Endothelial cell of umbilical vein (primary cell): ENCODE measurements at regions not wholly inside any gene's neighbourhood (a gene's known extent, or its start where the extent isn't known, plus 50 kb on each side); places are given as distances from the start of the nearest gene placed in this dataset.

ENCODE experiments used
- BruUV-seq: library from RNA; stranded (reverse); fragments of 400-500 nt; replicated peaks from 2 replicates; lab custom pipeline; 2021; lab: Mats Ljungman, UMichigan
- CTCF ChIA-PET: fragments of 300-600, 350-600 bp; sonication (Branson Sonifier 250); formaldehyde crosslinking; loops from one replicate; lab custom pipeline; 2021; ENCODE audit warnings: antibody characterized with exemption, inconsistent platforms; lab: Charles Lee
- POLR2A ChIA-PET: fragments of 300-600, 350-600 bp; sonication (Branson Sonifier 250); formaldehyde crosslinking; loops from one replicate; lab custom pipeline; 2021; ENCODE audit warnings: antibody characterized with exemption, inconsistent platforms; lab: Charles Lee
- DNase-seq: peaks from one replicate; pipeline ENCODE4 v3.0.0-alpha.2; 2011; ENCODE audit warnings: low read depth, low spot score
- FAIRE-seq: peaks from 2 replicates; lab custom pipeline; 2011; peaks lifted over from hg19 to GRCh38; lab: Jason Lieb, UNC
- H2AFZ ChIP-seq: 2 replicates; pipeline ENCODE4 v1.6.0; 2012; ENCODE audit warnings: low read depth, low read length, control low read depth, inconsistent platforms
- H3K27ac ChIP-seq: 2 replicates; pipeline ENCODE4 v1.5.1; 2011; ENCODE audit warnings: low read depth, mild to moderate bottlenecking, control low read depth, low read length, moderate library complexity; ENCODE audit not compliant: insufficient read depth
- H3K27me3 ChIP-seq, 2 experiments: 2 replicates each; pipeline versions ENCODE4 v1.6.0 to v1.6.1; 2011; ENCODE audit warnings: low read length in 2 of 2, mixed read lengths in 1 of 2; ENCODE audit not compliant: control insufficient read depth in 2 of 2, insufficient read depth in 2 of 2
- H3K36me3 ChIP-seq, 2 experiments: 2 replicates in 1 of 2; 3 replicates in 1 of 2; pipeline ENCODE4 v1.5.1; 2011; ENCODE audit warnings: low read length in 2 of 2, mild to moderate bottlenecking in 1 of 2, moderate library complexity in 1 of 2; ENCODE audit not compliant: control insufficient read depth in 2 of 2, insufficient read depth in 2 of 2; ENCODE audit errors: extremely low read depth in 1 of 2
- H3K4me1 ChIP-seq: 3 replicates; pipeline ENCODE4 v1.5.1; 2011; ENCODE audit warnings: mild to moderate bottlenecking, low read length; ENCODE audit not compliant: control insufficient read depth, insufficient read depth; ENCODE audit errors: extremely low read depth
- H3K4me2 ChIP-seq: 2 replicates; pipeline ENCODE4 v1.6.1; 2011; ENCODE audit warnings: low read length, control low read depth, mixed read lengths; ENCODE audit not compliant: insufficient read depth
- H3K4me3 ChIP-seq, 3 experiments: fragments of 200-600 bp in 1 of 3; sonication (generic), shearing (Covaris generic) in 1 of 3; replicated peaks in 1 of 3; 2 replicates each; pipeline ENCODE4 v1.5.1; 2011 to 2016; ENCODE audit warnings: control low read depth in 3 of 3, low read length in 3 of 3, mild to moderate bottlenecking in 2 of 3, inconsistent platforms in 1 of 3, low read depth in 1 of 3, moderate library complexity in 1 of 3; ENCODE audit not compliant: insufficient read depth in 1 of 3
- H3K79me2 ChIP-seq: 2 replicates; pipeline ENCODE4 v1.6.0; 2012; ENCODE audit warnings: low read length, inconsistent platforms; ENCODE audit not compliant: control insufficient read depth, insufficient read depth
- H3K9ac ChIP-seq: replicated peaks from 2 replicates; pipeline ENCODE3; 2011; ENCODE audit warnings: low read length, control low read depth; ENCODE audit not compliant: insufficient read depth; ENCODE audit errors: extremely low read depth
- H3K9me1 ChIP-seq: replicated peaks from 3 replicates; pipeline ENCODE4 v1.6.0; 2011; ENCODE audit warnings: mild to moderate bottlenecking, low read length; ENCODE audit not compliant: control insufficient read depth, insufficient read depth; ENCODE audit errors: extremely low read depth
- H3K9me3 ChIP-seq: replicated peaks from 2 replicates; pipeline ENCODE4 v1.5.1; 2012; ENCODE audit warnings: low read length, inconsistent platforms; ENCODE audit not compliant: control insufficient read depth, insufficient read depth
- H4K20me1 ChIP-seq: replicated peaks from 2 replicates; pipeline ENCODE3; 2011; ENCODE audit warnings: mild to moderate bottlenecking, low read length; ENCODE audit not compliant: control insufficient read depth, insufficient read depth; ENCODE audit errors: extremely low read depth
- CTCF ChIP-seq, 2 donors: IDR thresholded peaks; 1 replicate in 1 of 2; 2 replicates in 1 of 2; pipeline ENCODE4 v1.5.1; 2011; ENCODE audit warnings: low read length in 2 of 2, mild to moderate bottlenecking in 2 of 2, moderate library complexity in 2 of 2, control low read depth in 1 of 2, inconsistent platforms in 1 of 2, low read depth in 1 of 2; ENCODE audit not compliant: insufficient read depth in 1 of 2; ENCODE audit errors: extremely low read depth in 1 of 2
- EZH2 ChIP-seq: IDR thresholded peaks from 2 replicates; pipeline ENCODE4 v1.6.1; 2012; ENCODE audit warnings: borderline replicate concordance, low read depth, mild to moderate bottlenecking, moderate library complexity, low read length, inconsistent platforms; ENCODE audit not compliant: severe bottlenecking
- FOS ChIP-seq: IDR thresholded peaks from 2 replicates; pipeline ENCODE4 v1.6.1; 2011; ENCODE audit warnings: mild to moderate bottlenecking, low read length, moderate library complexity, borderline replicate concordance; ENCODE audit not compliant: insufficient read depth
- GATA2 ChIP-seq: IDR thresholded peaks from 2 replicates; pipeline ENCODE4 v1.7.0; 2011; ENCODE audit warnings: low read depth, mild to moderate bottlenecking, moderate library complexity, mixed read lengths, low read length; ENCODE audit not compliant: insufficient read length, insufficient read depth
- JUN ChIP-seq: IDR thresholded peaks from 2 replicates; pipeline ENCODE4 v1.6.1; 2011; ENCODE audit warnings: borderline replicate concordance, low read depth; ENCODE audit not compliant: insufficient read length, insufficient read depth
- MAX ChIP-seq: IDR thresholded peaks from 2 replicates; pipeline ENCODE4 v1.6.1; 2011; ENCODE audit not compliant: insufficient read depth, insufficient read length
- MYC ChIP-seq: IDR thresholded peaks from one replicate; pipeline ENCODE4 v1.6.1; 2011; ENCODE audit warnings: mild to moderate bottlenecking, low read depth, low read length
- POLR2A ChIP-seq: IDR thresholded peaks from 2 replicates; pipeline ENCODE4 v1.6.1; 2012; ENCODE audit warnings: low read depth, mild to moderate bottlenecking, control low read depth, low read length
- POLR2AphosphoS5 ChIP-seq: IDR thresholded peaks from 2 replicates; pipeline ENCODE4 v1.6.1; 2012; ENCODE audit warnings: low read depth, mild to moderate bottlenecking, control low read depth, low read length, moderate library complexity; ENCODE audit not compliant: insufficient read depth
- dilution Hi-C: fragments of 300-500 bp; cut with MboI; formaldehyde crosslinking; loops from one replicate; pipeline ENCODE4 v1.15.0; 2019; ENCODE audit warnings: low sequenced_read_pairs; ENCODE audit not compliant: extremely low pct_ligation_motif_present
- intact Hi-C: fragments of 100-400 bp; cut with micrococcal nuclease; formaldehyde crosslinking; loops from one replicate; pipeline ENCODE4 v1.10.0; 2022

- H3K4me3 ChIP-seq: no peak overlapping the region
- POLR2A ChIA-PET: no interaction called here
- peaks cover 4% of the 10 kb centered on the region for H3K4me1 ChIP-seq
- no peaks in the 10 kb centered on the region for H4K20me1 ChIP-seq
- CTCF ChIA-PET: no interaction called here
- H3K4me2 ChIP-seq: no peak overlapping the region
- no peaks in the 10 kb centered on the region for H3K9me3 ChIP-seq
- no peak overlapping the region for H3K9ac ChIP-seq
- no peak overlapping the region for H3K27ac ChIP-seq
- no peaks in the 10 kb centered on the region for H3K9me1 ChIP-seq
- intact Hi-C loops: no loop called here
- no peaks in the 10 kb centered on the region for H3K36me3 ChIP-seq
- DNase-seq: no peak
- no TSS peak for BruUV-seq
- TF ChIP-seq CTCF (IDR thresholded peaks at IDR 0.05; ENCODE audit: extremely low read depth in 1 of 2, insufficient read depth in 1 of 2, low read depth in 1 of 2, low read length in 2 of 2) (no peak), JUN (no peak), MYC (no peak), FOS (no peak)
- no peak for FAIRE-seq
- H3K27me3 ChIP-seq: no peaks in the 10 kb centered on the region
- no peak overlapping the region for H2AFZ ChIP-seq
- H3K79me2 ChIP-seq: no peaks in the 10 kb centered on the region
- dilution Hi-C loops: no loop called here
Measured at GRCh38 chr5:56320686-56321085, 87.6 kb upstream of the ANKRD55 start.

GRCh38 chr5:56319526-56320181 lies 86.5 kb upstream of the ANKRD55 start:
- Histone ChIP-seq H3K36me3 (no peaks in the 10 kb centered on the region), H3K27me3 (no peaks in the 10 kb centered on the region), H3K9ac (no peak overlapping the region), H4K20me1 (no peaks in the 10 kb centered on the region), H3K4me2 (no peak overlapping the region), H3K79me2 (no peaks in the 10 kb centered on the region), H3K4me1 (peaks cover 4% of the 10 kb centered on the region), H3K27ac (no peak overlapping the region), H3K4me3 (no peak overlapping the region), H2AFZ (no peak overlapping the region), H3K9me3 (no peaks in the 10 kb centered on the region), H3K9me1 (no peaks in the 10 kb centered on the region)
- ChIA-PET CTCF (no interaction called here), POLR2A (no interaction called here)
- FAIRE-seq (no peak), DNase-seq (no peak)
- no TSS peak for BruUV-seq
- intact Hi-C loops (no loop called here), dilution Hi-C loops (no loop called here)
- TF ChIP-seq FOS (no peak), MAX (no peak), POLR2AphosphoS5 (no peak), JUN (no peak), MYC (no peak), GATA2 (no peak), CTCF (IDR thresholded peaks at IDR 0.05; ENCODE audit: extremely low read depth in 1 of 2, insufficient read depth in 1 of 2, low read depth in 1 of 2, low read length in 2 of 2) (no peak), EZH2 (no peak), POLR2A (no peak)
